H9 (cell line): ENCODE measurements at regions not wholly inside any gene's neighbourhood (a gene's known extent, or its start where the extent isn't known, plus 50 kb on each side); places are given as distances from the start of the nearest gene placed in this dataset.

Experiments used
- DNase-seq: peaks from one replicate; pipeline ENCODE4 v3.0.0-alpha.2; 2017
- H2AFZ ChIP-seq: one replicate; pipeline ENCODE4 v1.6.1; 2013; ENCODE audit warnings: mild to moderate bottlenecking, low read length, control low read depth, moderate library complexity
- H2AK5ac ChIP-seq: 2 replicates; pipeline ENCODE4 v1.6.1; 2013; ENCODE audit warnings: low read length, control low read depth, mixed read lengths; ENCODE audit not compliant: insufficient read length
- H2BK120ac ChIP-seq: one replicate; pipeline ENCODE4 v1.6.1; 2013; ENCODE audit warnings: low read depth, mild to moderate bottlenecking, low read length, control low read depth, inconsistent platforms; ENCODE audit not compliant: poor library complexity, severe bottlenecking
- H2BK12ac ChIP-seq: 2 replicates; pipeline ENCODE4 v1.6.1; 2013; ENCODE audit warnings: low read length, control low read depth, mixed read lengths, low read depth; ENCODE audit not compliant: insufficient read length
- H2BK15ac ChIP-seq: 2 replicates; pipeline ENCODE4 v1.6.1; 2013; ENCODE audit warnings: low read depth, low read length, control low read depth
- H2BK20ac ChIP-seq: one replicate; pipeline ENCODE4 v1.6.1; 2013; ENCODE audit warnings: low read depth, mild to moderate bottlenecking, low read length, control low read depth, inconsistent platforms; ENCODE audit not compliant: poor library complexity, severe bottlenecking
- H2BK5ac ChIP-seq: 2 replicates; pipeline ENCODE4 v1.6.1; 2013; ENCODE audit warnings: low read length, control low read depth, mixed read lengths; ENCODE audit not compliant: insufficient read length
- H3K14ac ChIP-seq: 2 replicates; pipeline ENCODE4 v1.6.1; 2013; ENCODE audit warnings: low read length, control low read depth; ENCODE audit not compliant: insufficient read depth
- H3K18ac ChIP-seq: 2 replicates; pipeline ENCODE4 v1.6.1; 2013; ENCODE audit warnings: low read depth, mild to moderate bottlenecking, mixed read lengths, low read length, control low read depth; ENCODE audit not compliant: insufficient read length
- H3K23ac ChIP-seq: 2 replicates; pipeline ENCODE4 v1.6.1; 2013; ENCODE audit warnings: low read length, control low read depth, mixed read lengths, low read depth; ENCODE audit not compliant: insufficient read length
- H3K23me2 ChIP-seq: 2 replicates; pipeline ENCODE4 v1.6.1; 2013; ENCODE audit warnings: low read depth, mild to moderate bottlenecking, mixed read lengths, low read length, control low read depth; ENCODE audit not compliant: insufficient read length, poor library complexity, severe bottlenecking
- H3K27ac ChIP-seq: 2 replicates; pipeline ENCODE4 v1.5.1; 2013; ENCODE audit warnings: low read length, control low read depth, mixed read lengths, low read depth; ENCODE audit not compliant: insufficient read length
- H3K27me3 ChIP-seq: 2 replicates; pipeline ENCODE4 v1.6.1; 2013; ENCODE audit warnings: low read length, control low read depth, inconsistent platforms; ENCODE audit not compliant: insufficient read depth
- H3K4ac ChIP-seq: 2 replicates; pipeline ENCODE4 v1.6.1; 2013; ENCODE audit warnings: low read depth, mild to moderate bottlenecking, control low read depth, inconsistent platforms, low read length, moderate library complexity
- H3K4me1 ChIP-seq: 2 replicates; pipeline ENCODE4 v1.6.1; 2013; ENCODE audit warnings: low read length, control low read depth, inconsistent platforms; ENCODE audit not compliant: insufficient read depth
- H3K4me2 ChIP-seq: 2 replicates; pipeline ENCODE4 v1.6.1; 2013; ENCODE audit warnings: low read length, control low read depth, mixed read lengths; ENCODE audit not compliant: insufficient read length, insufficient read depth
- H3K56ac ChIP-seq: 2 replicates; pipeline ENCODE4 v1.6.1; 2013; ENCODE audit warnings: low read depth, mild to moderate bottlenecking, mixed read lengths, low read length, control low read depth; ENCODE audit not compliant: insufficient read length
- H3K79me1 ChIP-seq: 2 replicates; pipeline ENCODE4 v1.6.1; 2013; ENCODE audit warnings: low read depth, mild to moderate bottlenecking, moderate library complexity, low read length, control low read depth, inconsistent platforms; ENCODE audit not compliant: insufficient read depth, poor library complexity, severe bottlenecking
- H3K79me2 ChIP-seq: 2 replicates; pipeline ENCODE4 v1.6.1; 2013; ENCODE audit warnings: low read length, control low read depth, inconsistent platforms; ENCODE audit not compliant: insufficient read depth
- H3K9ac ChIP-seq: 2 replicates; pipeline ENCODE4 v1.6.1; 2013; ENCODE audit warnings: low read length, control low read depth, mixed read lengths; ENCODE audit not compliant: insufficient read length; ENCODE audit errors: extremely low read depth
- H3K9me3 ChIP-seq: one replicate; pipeline ENCODE4 v1.6.1; 2013; ENCODE audit warnings: low read depth, low read length, inconsistent platforms; ENCODE audit not compliant: control insufficient read depth
- H3T11ph ChIP-seq: one replicate; pipeline ENCODE4 v1.6.1; 2013; ENCODE audit warnings: mild to moderate bottlenecking, low read length, control low read depth, inconsistent platforms
- H4K20me1 ChIP-seq: one replicate; pipeline ENCODE4 v1.6.1; 2013; ENCODE audit not compliant: control insufficient read depth, insufficient read length, insufficient read depth
- H4K5ac ChIP-seq: 2 replicates; pipeline ENCODE4 v1.6.1; 2013; ENCODE audit warnings: low read depth, mild to moderate bottlenecking, mixed read lengths, low read length, control low read depth; ENCODE audit not compliant: insufficient read length
- H4K8ac ChIP-seq: replicated peaks from 2 replicates; pipeline ENCODE4 v1.6.1; 2013; ENCODE audit warnings: low read length, control low read depth, mixed read lengths, low read depth; ENCODE audit not compliant: insufficient read length
- H4K91ac ChIP-seq: 2 replicates; pipeline ENCODE4 v1.6.1; 2013; ENCODE audit warnings: low read depth, mild to moderate bottlenecking, moderate library complexity, mixed read lengths, low read length, control low read depth; ENCODE audit not compliant: insufficient read length
- H3K27ac Mint-ChIP-seq, 3 experiments: 2 replicates in 2 of 3; 3 replicates in 1 of 3; pipeline ENCODE4 v1.8.0; 2020 to 2021; ENCODE audit warnings: mixed read lengths in 3 of 3, mild to moderate bottlenecking in 1 of 3, moderate library complexity in 1 of 3
- H3K27me3 Mint-ChIP-seq: 2 replicates; pipeline ENCODE4 v1.8.0; 2021; ENCODE audit warnings: low read depth, mild to moderate bottlenecking, moderate library complexity, mixed read lengths
- H3K36me3 Mint-ChIP-seq, 3 experiments: 2 replicates in 2 of 3; 3 replicates in 1 of 3; pipeline ENCODE4 v1.8.0; 2020 to 2021; ENCODE audit warnings: low read depth in 3 of 3, mixed read lengths in 3 of 3; ENCODE audit not compliant: insufficient read depth in 1 of 3
- H3K4me1 Mint-ChIP-seq, 2 experiments: 2 replicates each; pipeline ENCODE4 v1.8.0; 2020; ENCODE audit warnings: mixed read lengths in 2 of 2
- H3K4me3 Mint-ChIP-seq, 2 experiments: 2 replicates in 1 of 2; 3 replicates in 1 of 2; pipeline ENCODE4 v1.8.0; 2020 to 2021; ENCODE audit warnings: mild to moderate bottlenecking in 2 of 2, mixed read lengths in 2 of 2, moderate library complexity in 1 of 2
- H3K9me3 Mint-ChIP-seq, 2 experiments: 2 replicates in 1 of 2; 3 replicates in 1 of 2; pipeline ENCODE4 v1.8.0; 2020; ENCODE audit warnings: mild to moderate bottlenecking in 2 of 2, mixed read lengths in 2 of 2, moderate library complexity in 1 of 2
- CTCF ChIP-seq: fragments of 200-600 bp; sonication (generic); conservative IDR thresholded peaks from 3 replicates; pipeline ENCODE4 v1.8.0; 2021; ENCODE audit warnings: antibody characterized with exemption, mild to moderate bottlenecking
- WGBS: extraction: QIAGEN DNeasy Blood & Tissue Kit; methylation state at CpG from one replicate; pipeline ENCODE4 v1.1.7; 2013; ENCODE audit warnings: missing lambda C conversion rate, low lambda C conversion rate, mixed read lengths; ENCODE audit not compliant: insufficient read length; ENCODE audit errors: extremely low coverage; 5-methylcytosine and 5-hydroxymethylcytosine counted together

- Histone ChIP-seq H3K27ac (no peak overlapping the region), H3K4ac (no peak overlapping the region), H3K4me1 (no peaks in the 10 kb centered on the region), H2BK20ac (no peak overlapping the region), H2AFZ (no peak overlapping the region), H3K79me1 (no peaks in the 10 kb centered on the region), H2BK120ac (no peak overlapping the region), H3T11ph (no peak overlapping the region), H4K91ac (no peak overlapping the region), H4K20me1 (no peaks in the 10 kb centered on the region), H3K27me3 (no peaks in the 10 kb centered on the region), H4K5ac (no peak overlapping the region), H2BK5ac (no peak overlapping the region), H3K56ac (no peak overlapping the region), H3K23me2 (no peaks in the 10 kb centered on the region), H3K14ac (no peak overlapping the region), H2AK5ac (no peak overlapping the region), H3K18ac (no peak overlapping the region), H2BK12ac (no peak overlapping the region), H2BK15ac (no peak overlapping the region), H3K23ac (no peak overlapping the region), H4K8ac (no peak overlapping the region), H3K4me2 (no peak overlapping the region), H3K9ac (no peak overlapping the region), H3K79me2 (no peaks in the 10 kb centered on the region), H3K9me3 (no peaks in the 10 kb centered on the region)
- no peak for TF ChIP-seq CTCF
- no peak overlapping the region for H3K4me3 Mint-ChIP-seq
- H3K27me3 Mint-ChIP-seq, result no peaks in the 10 kb centered on the region
- WGBS, result no CpG with 5 or more reads among the region's 3 CpGs
- no peak overlapping the region for H3K27ac Mint-ChIP-seq
- no peak for DNase-seq
- H3K4me1 Mint-ChIP-seq, result peaks cover 3 to 8% of the 10 kb centered on the region in 2 experiments; a peak in 2 of 4 replicates
- H3K9me3 Mint-ChIP-seq, result no peaks in the 10 kb centered on the region; a peak in 1 of 5 replicates
- H3K36me3 Mint-ChIP-seq, result no peaks in the 10 kb centered on the region
Measured at GRCh38 chr5:164345853-164346252, 840.4 kb downstream of the MAT2B start.
